Smooth muscle cell (in vitro differentiated cells): ENCODE measurements at regions not wholly inside any gene's neighbourhood (a gene's known extent, or its start where the extent isn't known, plus 50 kb on each side); places are given as distances from the start of the nearest gene placed in this dataset.
A peak's percentile ranks its signal among the peaks of the same experiment; 100 is the strongest.

Experiments used
- DNase-seq: peaks from one replicate; lab custom pipeline; 2025; ENCODE audit not compliant: unreplicated experiment; lab: John Stamatoyannopoulos, UW
- H2AFZ ChIP-seq: fragments of 200-600 bp; sonication (generic); 2 replicates; pipeline ENCODE4 v1.6.0; 2016; ENCODE audit warnings: antibody characterized with exemption, low read depth, mild to moderate bottlenecking
- H3F3A ChIP-seq: fragments of 200-600 bp; sonication (generic); 2 replicates; pipeline ENCODE4 v1.6.0; 2017; ENCODE audit warnings: antibody characterized with exemption, low read depth
- H3K27ac ChIP-seq: fragments of 200-600 bp; sonication (generic); 2 replicates; pipeline ENCODE4 v1.5.1; 2016; ENCODE audit warnings: low read depth, mild to moderate bottlenecking
- H3K27me3 ChIP-seq: fragments of 200-600 bp; sonication (generic); 2 replicates; pipeline ENCODE4 v1.6.1; 2016; ENCODE audit warnings: low read depth, mild to moderate bottlenecking
- H3K36me3 ChIP-seq: fragments of 200-600 bp; sonication (generic); 2 replicates; pipeline ENCODE4 v1.5.1; 2016; ENCODE audit warnings: low read depth
- H3K4me1 ChIP-seq: fragments of 200-600 bp; sonication (generic); 2 replicates; pipeline ENCODE4 v1.5.1; 2016; ENCODE audit warnings: low read depth
- H3K4me2 ChIP-seq: fragments of 200-600 bp; sonication (generic); 2 replicates; pipeline ENCODE4 v1.6.0; 2016; ENCODE audit warnings: mild to moderate bottlenecking
- H3K4me3 ChIP-seq: fragments of 200-600 bp; sonication (generic); 2 replicates; pipeline ENCODE4 v1.5.1; 2016; ENCODE audit warnings: mild to moderate bottlenecking
- H3K79me2 ChIP-seq: fragments of 200-600 bp; sonication (generic); 2 replicates; pipeline ENCODE4 v1.6.0; 2016; ENCODE audit warnings: low read depth, mild to moderate bottlenecking
- H3K9ac ChIP-seq: fragments of 200-600 bp; sonication (generic); 2 replicates; pipeline ENCODE4 v1.6.0; 2016; ENCODE audit warnings: low read depth
- H3K9me3 ChIP-seq: fragments of 200-600 bp; sonication (generic); replicated peaks from 2 replicates; pipeline ENCODE4 v1.5.1; 2016; ENCODE audit warnings: low read depth
- H4K20me1 ChIP-seq: fragments of 200-600 bp; sonication (generic); 2 replicates; pipeline ENCODE4 v1.6.0; 2016; ENCODE audit warnings: low read depth
- CTCF ChIP-seq: fragments of 200-600 bp; sonication (generic); IDR thresholded peaks from 2 replicates; pipeline ENCODE4 v1.5.1; 2017; ENCODE audit warnings: borderline replicate concordance, mild to moderate bottlenecking, antibody characterized with exemption; ENCODE audit not compliant: insufficient read depth, poor library complexity, severe bottlenecking
- WGBS: methylation state at CpG from one replicate; pipeline ENCODE4 v1.1.7; 2016; ENCODE audit warnings: low lambda C conversion rate; 5-methylcytosine and 5-hydroxymethylcytosine counted together

- no peak overlapping the region for H3K27ac ChIP-seq
- no peak overlapping the region for H3K4me2 ChIP-seq
Observed at GRCh38 chr7:34312624-34313023, 345.4 kb upstream of the NPSR1 start.

GRCh38 chr7:34313289-34313688 lies 344.7 kb upstream of the NPSR1 start:
- H4K20me1 ChIP-seq = no peaks in the 10 kb centered on the region
- H3K36me3 ChIP-seq = peaks cover 4% of the 10 kb centered on the region
- no peaks in the 10 kb centered on the region for H3K27me3 ChIP-seq
- no peaks in the 10 kb centered on the region for H3K79me2 ChIP-seq
- H2AFZ ChIP-seq = no peak overlapping the region
- 85% methylated on average over 2 of the region's 2 CpGs for WGBS
- H3K27ac ChIP-seq = no peak overlapping the region
- no peak for TF ChIP-seq CTCF
- H3K9me3 ChIP-seq = no peaks in the 10 kb centered on the region
- no peak for DNase-seq
- H3K4me2 ChIP-seq = no peak overlapping the region
- H3K4me3 ChIP-seq = no peak overlapping the region
- H3F3A ChIP-seq = no peaks in the 10 kb centered on the region
- no peak overlapping the region for H3K9ac ChIP-seq
- H3K4me1 ChIP-seq = no peaks in the 10 kb centered on the region

More at GRCh38 chr7:34312624-34313023, 345.4 kb upstream of the NPSR1 start:
- TF ChIP-seq CTCF = no peak
- Histone ChIP-seq H4K20me1 (no peaks in the 10 kb centered on the region), H3K27me3 (no peaks in the 10 kb centered on the region), H2AFZ (no peak overlapping the region), H3K9ac (no peak overlapping the region), H3F3A (no peaks in the 10 kb centered on the region), H3K4me1 (no peaks in the 10 kb centered on the region), H3K79me2 (no peaks in the 10 kb centered on the region), H3K9me3 (no peaks in the 10 kb centered on the region), H3K4me3 (no peak overlapping the region), H3K36me3 (peaks cover 4% of the 10 kb centered on the region)
- 92% methylated on average over 3 of the region's 3 CpGs for WGBS
- DNase-seq = no peak

GRCh38 chr7:34315032-34315431 lies 343.0 kb upstream of the NPSR1 start:
- no peaks in the 10 kb centered on the region for H4K20me1 ChIP-seq
- H3K4me2 ChIP-seq = no peak overlapping the region
- H3K9me3 ChIP-seq = no peaks in the 10 kb centered on the region
- H3K36me3 ChIP-seq = peaks cover 4% of the 10 kb centered on the region
- H3K4me1 ChIP-seq = no peaks in the 10 kb centered on the region
- H3F3A ChIP-seq = no peaks in the 10 kb centered on the region
- no peak overlapping the region for H3K9ac ChIP-seq
- no peaks in the 10 kb centered on the region for H3K79me2 ChIP-seq
- DNase-seq = no peak
- no peak overlapping the region for H3K4me3 ChIP-seq
- peak overlapping the region; percentile 46 for H3K27ac ChIP-seq
- no peaks in the 10 kb centered on the region for H3K27me3 ChIP-seq
- no peak for TF ChIP-seq CTCF
- no peak overlapping the region for H2AFZ ChIP-seq

- Histone ChIP-seq H3K9ac (no peak overlapping the region), H2AFZ (no peak overlapping the region), H3K27ac (no peak overlapping the region), H3K9me3 (no peaks in the 10 kb centered on the region), H3K4me1 (peaks cover 6% of the 10 kb centered on the region), H3K79me2 (no peaks in the 10 kb centered on the region), H3F3A (no peaks in the 10 kb centered on the region), H3K36me3 (peaks cover 4% of the 10 kb centered on the region), H3K4me2 (no peak overlapping the region), H3K27me3 (no peaks in the 10 kb centered on the region), H4K20me1 (no peaks in the 10 kb centered on the region), H3K4me3 (no peak overlapping the region)
- WGBS = 100% methylated on average over 1 of the region's 1 CpG
- no peak for TF ChIP-seq CTCF
- DNase-seq = no peak
Observed at GRCh38 chr7:34317039-34317438, 341.0 kb upstream of the NPSR1 start.
